ENCODE measurements at regions not wholly inside any gene's neighbourhood (a gene's known extent, or its start where the extent isn't known, plus 50 kb on each side); places are given as distances from the start of the nearest gene placed in this dataset.

DNA sequence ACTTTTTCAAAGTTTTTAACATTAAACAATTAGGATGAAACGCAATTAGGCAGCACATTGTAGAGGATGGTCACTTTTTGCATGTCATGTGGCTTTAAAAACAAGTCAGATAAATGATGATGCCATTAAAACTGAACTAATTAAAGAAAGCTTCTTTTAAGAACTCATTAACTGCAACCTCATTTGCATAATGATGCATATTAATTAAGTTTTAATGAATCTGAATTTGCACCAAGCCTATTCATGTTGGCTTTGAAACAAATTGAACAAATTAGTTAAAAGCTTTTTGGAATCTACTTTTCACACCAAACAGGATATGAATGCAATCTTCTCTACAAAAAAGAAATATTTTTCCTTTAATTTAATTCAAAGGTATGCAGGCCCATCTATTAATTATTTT lies 499.0 kb downstream of the VRK1 start:
- Histone ChIP-seq H3K36me3 (ENCODE audit: control insufficient read depth in 4 of 4, insufficient read depth in 4 of 4, low read length in 4 of 4) (no peaks in the 10 kb centered on the region), H3K9me3 (ENCODE audit: control insufficient read depth in 4 of 4, insufficient read depth in 3 of 4, low read length in 3 of 4) (peaks cover 0 to 4% (median 0%) of the 10 kb centered on the region in 4 donors), H3K9ac (ENCODE audit: insufficient read depth in 1 of 2, low read length in 2 of 2) (no peak overlapping the region), H3K4me3 (no peak overlapping the region), H3K4me1 (ENCODE audit: control insufficient read depth in 5 of 5, insufficient read depth in 5 of 5, low read length in 5 of 5) (no peaks in the 10 kb centered on the region), H3K27me3 (ENCODE audit: control insufficient read depth in 3 of 3, insufficient read depth in 3 of 3, low read length in 2 of 3) (peaks cover 0 to 20% (median 9%) of the 10 kb centered on the region in 3 donors), H3K27ac (ENCODE audit: low read depth in 1 of 2, low read length in 1 of 2) (no peak overlapping the region)
- DNase-seq (no peak), ATAC-seq (ENCODE audit: insufficient read depth, low FRiP score) (no peak)
- 84 to 100% methylated on average over 1 of the region's 1 CpG for WGBS, 2 donors
- TF ChIP-seq, protein P1, sequence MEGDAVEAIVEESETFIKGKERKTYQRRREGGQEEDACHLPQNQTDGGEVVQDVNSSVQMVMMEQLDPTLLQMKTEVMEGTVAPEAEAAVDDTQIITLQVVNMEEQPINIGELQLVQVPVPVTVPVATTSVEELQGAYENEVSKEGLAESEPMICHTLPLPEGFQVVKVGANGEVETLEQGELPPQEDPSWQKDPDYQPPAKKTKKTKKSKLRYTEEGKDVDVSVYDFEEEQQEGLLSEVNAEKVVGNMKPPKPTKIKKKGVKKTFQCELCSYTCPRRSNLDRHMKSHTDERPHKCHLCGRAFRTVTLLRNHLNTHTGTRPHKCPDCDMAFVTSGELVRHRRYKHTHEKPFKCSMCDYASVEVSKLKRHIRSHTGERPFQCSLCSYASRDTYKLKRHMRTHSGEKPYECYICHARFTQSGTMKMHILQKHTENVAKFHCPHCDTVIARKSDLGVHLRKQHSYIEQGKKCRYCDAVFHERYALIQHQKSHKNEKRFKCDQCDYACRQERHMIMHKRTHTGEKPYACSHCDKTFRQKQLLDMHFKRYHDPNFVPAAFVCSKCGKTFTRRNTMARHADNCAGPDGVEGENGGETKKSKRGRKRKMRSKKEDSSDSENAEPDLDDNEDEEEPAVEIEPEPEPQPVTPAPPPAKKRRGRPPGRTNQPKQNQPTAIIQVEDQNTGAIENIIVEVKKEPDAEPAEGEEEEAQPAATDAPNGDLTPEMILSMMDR (IDR thresholded peaks at IDR 0.05; ENCODE audit: control extremely low read depth, extremely low read depth): no peak

DNA sequence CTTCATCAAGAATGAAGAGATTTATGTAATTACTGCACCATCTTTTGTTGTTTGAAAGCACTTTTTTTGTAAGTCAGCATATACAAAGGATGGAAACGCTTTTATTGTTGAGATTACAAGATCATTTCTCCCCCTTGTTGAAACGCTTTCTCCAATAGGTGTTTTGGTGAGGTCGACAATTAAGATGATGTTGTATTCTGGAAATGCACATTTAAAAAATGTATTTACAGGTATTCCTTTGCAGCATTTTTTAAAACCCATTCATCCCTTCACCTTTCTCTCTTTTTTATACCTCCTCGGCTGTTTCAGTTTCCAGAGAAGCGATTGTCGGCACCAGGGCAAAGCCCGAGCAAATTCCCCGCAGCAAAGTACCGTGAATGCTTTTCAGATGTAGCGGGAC lies 499.9 kb downstream of the VRK1 start:
- Histone ChIP-seq H3K9ac (ENCODE audit: insufficient read depth in 1 of 2, low read length in 2 of 2) (no peak overlapping the region), H3K27me3 (ENCODE audit: control insufficient read depth in 3 of 3, insufficient read depth in 3 of 3, low read length in 2 of 3) (peaks cover 0 to 16% (median 5%) of the 10 kb centered on the region in 3 donors), H3K36me3 (ENCODE audit: control insufficient read depth in 4 of 4, insufficient read depth in 4 of 4, low read length in 4 of 4) (no peaks in the 10 kb centered on the region), H3K4me3 (no peak overlapping the region), H3K27ac (ENCODE audit: low read depth in 1 of 2, low read length in 1 of 2) (no peak overlapping the region), H3K9me3 (ENCODE audit: control insufficient read depth in 4 of 4, insufficient read depth in 3 of 4, low read length in 3 of 4) (peaks cover 0 to 4% (median 0%) of the 10 kb centered on the region in 4 donors), H3K4me1 (ENCODE audit: control insufficient read depth in 5 of 5, insufficient read depth in 5 of 5, low read length in 5 of 5) (no peaks in the 10 kb centered on the region)
- TF ChIP-seq, protein P1 (IDR thresholded peaks at IDR 0.05; ENCODE audit: control extremely low read depth, extremely low read depth): no peak
- ATAC-seq (ENCODE audit: insufficient read depth, low FRiP score) (no peak), DNase-seq (no peak)
- WGBS, 2 donors: 85 to 92% methylated on average over 10 of the region's 10 CpGs

DNA sequence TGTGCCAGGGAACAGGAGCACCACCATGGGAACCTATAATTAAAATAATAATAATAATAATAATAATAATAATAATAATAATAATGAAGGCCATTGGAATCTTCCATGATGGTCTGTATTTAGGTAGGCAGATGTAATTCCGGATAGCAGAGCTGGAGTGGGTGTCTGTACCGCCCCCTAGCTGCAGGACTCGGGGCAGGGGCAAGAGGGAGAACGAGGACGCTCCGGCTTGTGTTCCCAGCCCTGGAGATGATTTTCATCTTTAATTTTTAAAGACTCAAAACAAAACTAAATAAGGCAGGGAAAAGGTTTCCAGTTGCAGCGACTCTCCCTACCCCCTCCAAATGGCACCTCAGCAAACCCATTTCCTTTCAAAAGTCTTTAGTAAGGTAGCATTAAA lies 501.1 kb downstream of the VRK1 start:
- 63 to 74% methylated on average over 7 of the region's 7 CpGs for WGBS, 2 donors
- Histone ChIP-seq H3K27ac (ENCODE audit: low read depth in 1 of 2, low read length in 1 of 2) (no peak overlapping the region), H3K9ac (ENCODE audit: insufficient read depth in 1 of 2, low read length in 2 of 2) (no peak overlapping the region), H3K27me3 (ENCODE audit: control insufficient read depth in 3 of 3, insufficient read depth in 3 of 3, low read length in 2 of 3) (peaks cover 0 to 16% (median 5%) of the 10 kb centered on the region in 3 donors), H3K4me3 (no peak overlapping the region), H3K4me1 (ENCODE audit: control insufficient read depth in 5 of 5, insufficient read depth in 5 of 5, low read length in 5 of 5) (no peaks in the 10 kb centered on the region), H3K9me3 (ENCODE audit: control insufficient read depth in 4 of 4, insufficient read depth in 3 of 4, low read length in 3 of 4) (peaks cover 0 to 4% (median 0%) of the 10 kb centered on the region in 4 donors), H3K36me3 (ENCODE audit: control insufficient read depth in 4 of 4, insufficient read depth in 4 of 4, low read length in 4 of 4) (no peaks in the 10 kb centered on the region)
- TF ChIP-seq, protein P1 (IDR thresholded peaks at IDR 0.05; ENCODE audit: control extremely low read depth, extremely low read depth): no peak
- no peak for ATAC-seq (ENCODE audit: insufficient read depth, low FRiP score)
- DNase-seq: no peak

DNA sequence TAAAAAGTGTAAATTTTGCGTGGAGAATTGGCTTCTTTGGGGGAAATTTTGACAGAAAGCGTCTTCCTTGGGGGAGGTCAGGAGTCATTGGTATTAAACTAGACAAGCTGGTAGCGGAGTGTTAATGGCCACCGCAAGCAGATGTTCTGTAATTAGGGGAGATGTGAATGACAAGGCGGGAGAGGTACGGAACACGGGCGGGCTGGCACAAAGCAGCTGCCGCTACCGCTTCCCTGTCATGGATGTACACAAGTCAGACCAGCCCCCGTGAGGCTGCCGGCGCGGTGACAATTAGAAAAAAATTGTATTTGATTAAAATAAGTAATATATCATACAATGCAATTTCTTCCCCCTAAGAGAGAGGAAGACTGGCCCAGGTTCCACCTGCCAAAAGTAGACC lies 501.6 kb downstream of the VRK1 start:
- no peaks in the 10 kb centered on the region for H3K4me1 ChIP-seq (ENCODE audit: control insufficient read depth in 5 of 5, insufficient read depth in 5 of 5, low read length in 5 of 5)
- no peak overlapping the region for H3K9ac ChIP-seq (ENCODE audit: insufficient read depth in 1 of 2, low read length in 2 of 2)
- 88 to 94% methylated on average over 14 of the region's 14 CpGs for WGBS, 2 donors
- H3K9me3 ChIP-seq (ENCODE audit: control insufficient read depth in 4 of 4, insufficient read depth in 3 of 4, low read length in 3 of 4): peaks cover 0 to 4% (median 0%) of the 10 kb centered on the region in 4 donors
- DNase-seq: no peak
- peaks cover 0 to 16% (median 5%) of the 10 kb centered on the region in 3 donors for H3K27me3 ChIP-seq (ENCODE audit: control insufficient read depth in 3 of 3, insufficient read depth in 3 of 3, low read length in 2 of 3)
- no peaks in the 10 kb centered on the region for H3K36me3 ChIP-seq (ENCODE audit: control insufficient read depth in 4 of 4, insufficient read depth in 4 of 4, low read length in 4 of 4)
- TF ChIP-seq, protein P1 (IDR thresholded peaks at IDR 0.05; ENCODE audit: control extremely low read depth, extremely low read depth): no peak
- no peak overlapping the region for H3K4me3 ChIP-seq
- no peak for ATAC-seq (ENCODE audit: insufficient read depth, low FRiP score)
- H3K27ac ChIP-seq (ENCODE audit: low read depth in 1 of 2, low read length in 1 of 2): no peak overlapping the region

Data from lung (tissue), 11 donors.